SHP77 (cell line): ENCODE measurements at regions not wholly inside any gene's neighbourhood (a gene's known extent, or its start where the extent isn't known, plus 50 kb on each side); places are given as distances from the start of the nearest gene placed in this dataset.

Source experiments
- DNase-seq, 2 experiments: peaks; one replicate each; lab custom pipeline; 2025; lab: John Stamatoyannopoulos, UW

GRCh38 chr4:175440786-175441185 lies 371.3 kb downstream of the GPM6A start:
- no peak for DNase-seq

GRCh38 chr4:175441256-175441655 lies 370.8 kb downstream of the GPM6A start:
- DNase-seq: no peak

GRCh38 chr4:175443547-175443946 lies 368.5 kb downstream of the GPM6A start:
- no peak for DNase-seq

GRCh38 chr4:175444512-175444911 lies 367.6 kb downstream of the GPM6A start:
- no peak for DNase-seq

- no peak for DNase-seq
Measured at GRCh38 chr4:175447016-175447415, 365.0 kb downstream of the GPM6A start.

GRCh38 chr4:175450446-175450845 lies 361.6 kb downstream of the GPM6A start:
- no peak for DNase-seq

GRCh38 chr4:175451238-175451965 lies 360.7 kb downstream of the GPM6A start:
- DNase-seq: no peak

- DNase-seq: no peak
Measured at GRCh38 chr4:175453456-175453855, 358.6 kb downstream of the GPM6A start.

- DNase-seq: no peak
Measured at GRCh38 chr4:175456131-175456530, 355.9 kb downstream of the GPM6A start.

GRCh38 chr4:175457956-175458355 lies 354.1 kb downstream of the GPM6A start:
- no peak for DNase-seq

- no peak for DNase-seq
Measured at GRCh38 chr4:175459571-175459970, 352.5 kb downstream of the GPM6A start.

GRCh38 chr4:175460414-175460813 lies 351.6 kb downstream of the GPM6A start:
- DNase-seq: no peak

- no peak for DNase-seq
Measured at GRCh38 chr4:175469514-175469913, 342.6 kb downstream of the GPM6A start.

- DNase-seq: no peak
Measured at GRCh38 chr4:175470131-175470530, 341.9 kb downstream of the GPM6A start.

GRCh38 chr4:175480404-175480803 lies 331.7 kb downstream of the GPM6A start:
- DNase-seq: no peak

GRCh38 chr4:175499735-175500352 lies 312.2 kb downstream of the GPM6A start:
- no peak for DNase-seq

- DNase-seq: no peak
Measured at GRCh38 chr4:175504318-175504717, 307.7 kb downstream of the GPM6A start.

- no peak for DNase-seq
Measured at GRCh38 chr4:175509320-175509719, 302.7 kb downstream of the GPM6A start.

GRCh38 chr4:175511861-175512260 lies 300.2 kb downstream of the GPM6A start:
- no peak for DNase-seq

GRCh38 chr4:175514174-175514573 lies 297.9 kb downstream of the GPM6A start:
- no peak for DNase-seq

- DNase-seq: no peak
Measured at GRCh38 chr4:175530655-175531054, 281.4 kb downstream of the GPM6A start.

- DNase-seq: no peak
Measured at GRCh38 chr4:175531405-175532091, 280.5 kb downstream of the GPM6A start.

- peak; percentile 9 to 33 for DNase-seq
Measured at GRCh38 chr4:175536852-175537453, 275.1 kb downstream of the GPM6A start.
